Transverse colon (tissue), 4 donors: ENCODE measurements at regions not wholly inside any gene's neighbourhood (a gene's known extent, or its start where the extent isn't known, plus 50 kb on each side); places are given as distances from the start of the nearest gene placed in this dataset.

ENCODE experiments used
- DNase-seq: peaks from one replicate; pipeline ENCODE4 v3.0.0-alpha.2; 2019
- H3K27ac ChIP-seq, 4 donors: fragments of 200-600 bp; sonication (generic); 2 replicates each; pipeline ENCODE4 v1.5.1; 2016 to 2018; ENCODE audit warnings: inconsistent platforms in 4 of 4
- H3K27me3 ChIP-seq: fragments of 200-600 bp; sonication (generic); 2 replicates; pipeline ENCODE4 v1.5.1; 2017; ENCODE audit warnings: inconsistent platforms
- H3K36me3 ChIP-seq, 4 donors: fragments of 200-600 bp; sonication (generic); 2 replicates each; pipeline ENCODE4 v1.5.1; 2017 to 2019; ENCODE audit warnings: inconsistent platforms in 4 of 4
- H3K4me1 ChIP-seq, 4 donors: fragments of 200-600 bp; sonication (generic); 2 replicates each; pipeline ENCODE4 v1.5.1; 2017 to 2020; ENCODE audit warnings: inconsistent platforms in 4 of 4
- H3K4me3 ChIP-seq, 4 donors: fragments of 200-600 bp; sonication (generic); 1 replicate in 1 of 4; 2 replicates in 3 of 4; pipeline versions ENCODE4 v1.5.1 to v1.6.1; 2017 to 2019; ENCODE audit warnings: inconsistent platforms in 4 of 4
- H3K9me3 ChIP-seq, 2 donors: fragments of 200-600 bp; sonication (generic); 2 replicates each; pipeline ENCODE4 v1.5.1; 2017 to 2019; ENCODE audit warnings: inconsistent platforms in 2 of 2
- EP300 ChIP-seq: sonication (generic); formaldehyde crosslinking; IDR thresholded peaks from one replicate; pipeline ENCODE4 v1.6.1; 2017; ENCODE audit warnings: antibody characterized with exemption, low read depth
- POLR2A ChIP-seq: fragments of 450-650 bp; IDR thresholded peaks from one replicate; pipeline ENCODE4 v1.6.1; 2016; ENCODE audit warnings: antibody characterized with exemption, mild to moderate bottlenecking, moderate library complexity
- POLR2AphosphoS5 ChIP-seq, 3 donors: sonication (generic); formaldehyde crosslinking; IDR thresholded peaks; one replicate each; pipeline ENCODE4 v1.6.1; 2016; ENCODE audit warnings: antibody characterized with exemption in 3 of 3
- WGBS, 2 donors: methylation state at CpG; one replicate each; pipeline ENCODE4 v1.1.5; 2018; ENCODE audit warnings: low coverage in 1 of 2; 5-methylcytosine and 5-hydroxymethylcytosine counted together
- in situ Hi-C, 4 donors: fragments of 200-750 bp; cut with MboI; loops; one replicate each; pipeline versions ENCODE4 v1.15.0 to v1.15.1; 2017; ENCODE audit warnings: low sequenced_read_pairs in 3 of 4, low pct_ligation_motif_present in 1 of 4, low pct_unique_long_range_greater_than_20kb in 1 of 4
- intact Hi-C: fragments of 100-400 bp; cut with DNase I; formaldehyde crosslinking; loops from one replicate; pipeline ENCODE4 v1.15.1; 2023; ENCODE audit warnings: low total_unique reads
- TF ChIP-seq, protein P1 (sequence below), 5 experiments: fragments of 200-600 bp in 3 of 5; fragments of 450-650 bp in 2 of 5; sonication (generic) in 3 of 5; IDR thresholded peaks; 1 replicate in 2 of 5; 2 replicates in 3 of 5; pipeline ENCODE4 v1.5.1; 2016 to 2017; ENCODE audit warnings: antibody characterized with exemption in 5 of 5, inconsistent platforms in 3 of 5, mild to moderate bottlenecking in 2 of 5, moderate library complexity in 1 of 5

DNA sequence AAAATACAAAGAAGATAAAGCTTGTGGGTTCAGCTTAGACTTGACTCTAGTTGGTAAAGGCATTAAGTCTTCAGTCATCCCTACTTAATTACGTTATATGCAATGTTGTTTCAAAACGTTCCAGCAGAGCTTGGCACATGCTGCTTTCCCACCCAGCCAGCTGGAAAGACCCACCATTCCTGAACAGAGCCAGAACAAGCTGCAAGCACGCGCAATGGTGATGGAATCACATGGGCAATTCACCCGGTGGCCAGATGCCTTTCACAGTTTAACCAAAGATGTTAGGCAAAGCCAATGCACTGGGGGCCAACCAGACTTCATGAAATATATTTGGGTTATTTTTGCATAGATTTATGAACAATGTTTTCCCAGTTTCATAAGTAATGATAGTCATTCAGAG lies 123.4 kb upstream of the CDH20 start:
- Histone ChIP-seq H3K27me3 (no peaks in the 10 kb centered on the region), H3K36me3 (no peaks in the 10 kb centered on the region), H3K4me1 (no peaks in the 10 kb centered on the region), H3K4me3 (no peak overlapping the region), H3K27ac (no peak overlapping the region), H3K9me3 (no peaks in the 10 kb centered on the region)
- TF ChIP-seq, protein P1, sequence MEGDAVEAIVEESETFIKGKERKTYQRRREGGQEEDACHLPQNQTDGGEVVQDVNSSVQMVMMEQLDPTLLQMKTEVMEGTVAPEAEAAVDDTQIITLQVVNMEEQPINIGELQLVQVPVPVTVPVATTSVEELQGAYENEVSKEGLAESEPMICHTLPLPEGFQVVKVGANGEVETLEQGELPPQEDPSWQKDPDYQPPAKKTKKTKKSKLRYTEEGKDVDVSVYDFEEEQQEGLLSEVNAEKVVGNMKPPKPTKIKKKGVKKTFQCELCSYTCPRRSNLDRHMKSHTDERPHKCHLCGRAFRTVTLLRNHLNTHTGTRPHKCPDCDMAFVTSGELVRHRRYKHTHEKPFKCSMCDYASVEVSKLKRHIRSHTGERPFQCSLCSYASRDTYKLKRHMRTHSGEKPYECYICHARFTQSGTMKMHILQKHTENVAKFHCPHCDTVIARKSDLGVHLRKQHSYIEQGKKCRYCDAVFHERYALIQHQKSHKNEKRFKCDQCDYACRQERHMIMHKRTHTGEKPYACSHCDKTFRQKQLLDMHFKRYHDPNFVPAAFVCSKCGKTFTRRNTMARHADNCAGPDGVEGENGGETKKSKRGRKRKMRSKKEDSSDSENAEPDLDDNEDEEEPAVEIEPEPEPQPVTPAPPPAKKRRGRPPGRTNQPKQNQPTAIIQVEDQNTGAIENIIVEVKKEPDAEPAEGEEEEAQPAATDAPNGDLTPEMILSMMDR (IDR thresholded peaks at IDR 0.05), result no peak
- TF ChIP-seq POLR2AphosphoS5 (IDR thresholded peaks at IDR 0.05), result no peak
- TF ChIP-seq EP300, result no peak
- TF ChIP-seq POLR2A, result no peak
- no peak for DNase-seq
- in situ Hi-C loops, result no loop called here
- 68 to 69% methylated on average over 3 to 5 of the region's 5 CpGs for WGBS, 2 donors
- intact Hi-C loops, result no loop called here

DNA sequence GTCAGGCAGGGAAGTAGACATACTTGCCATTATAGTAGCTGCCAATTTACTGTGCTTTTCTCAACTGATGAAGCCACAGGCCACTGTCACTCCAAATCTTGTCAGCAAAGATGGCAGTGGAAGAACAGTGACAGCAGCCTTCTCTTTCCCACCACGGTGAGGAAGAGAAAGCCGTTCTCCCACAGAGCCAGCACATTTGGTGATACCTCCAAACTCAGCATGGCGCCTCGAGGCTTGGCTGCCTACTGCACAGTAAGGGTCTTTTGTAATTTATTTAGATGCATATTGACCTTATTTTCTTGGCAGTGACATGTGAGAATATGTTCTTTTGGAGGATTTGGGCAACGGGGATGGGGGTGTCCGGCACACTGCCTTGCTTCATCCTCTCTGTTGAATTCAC lies 117.2 kb upstream of the CDH20 start:
- WGBS, 2 donors, result 85% methylated on average over 6 of the region's 6 CpGs; no CpG with 5 or more reads in 1 of the 2 donors
- in situ Hi-C loops, result no loop called here

DNA sequence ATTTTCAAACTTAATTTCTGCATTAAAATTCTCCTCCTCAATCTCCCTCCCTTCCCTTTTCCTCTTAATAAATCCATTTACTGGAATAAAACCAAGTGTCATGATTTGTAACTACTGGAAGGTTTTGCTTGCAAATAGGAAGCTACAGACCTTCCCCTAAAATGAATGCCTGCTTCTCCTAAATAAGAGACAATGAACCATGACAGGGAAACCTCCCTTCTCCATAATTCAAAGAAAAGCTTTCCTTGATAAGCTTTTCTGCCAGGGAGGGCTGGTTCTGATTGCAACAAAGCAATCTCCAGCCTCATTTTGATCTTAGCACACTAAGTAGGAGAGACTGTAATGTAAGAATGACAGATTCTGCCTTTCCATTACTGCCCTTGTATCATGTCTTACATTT lies 111.0 kb upstream of the CDH20 start:
- H3K36me3 ChIP-seq, result no peaks in the 10 kb centered on the region

More for the DNA sequence above, 117.2 kb upstream of the CDH20 start:
- Histone ChIP-seq H3K4me3 (no peak overlapping the region), H3K4me1 (no peaks in the 10 kb centered on the region), H3K27ac (no peak overlapping the region), H3K9me3 (no peaks in the 10 kb centered on the region), H3K36me3 (no peaks in the 10 kb centered on the region), H3K27me3 (no peaks in the 10 kb centered on the region)
- no peak for TF ChIP-seq POLR2A
- TF ChIP-seq, protein P1 (IDR thresholded peaks at IDR 0.05), result no peak
- no peak for TF ChIP-seq POLR2AphosphoS5 (IDR thresholded peaks at IDR 0.05)
- TF ChIP-seq EP300, result no peak
- intact Hi-C loops, result no loop called here
- DNase-seq, result no peak

DNA sequence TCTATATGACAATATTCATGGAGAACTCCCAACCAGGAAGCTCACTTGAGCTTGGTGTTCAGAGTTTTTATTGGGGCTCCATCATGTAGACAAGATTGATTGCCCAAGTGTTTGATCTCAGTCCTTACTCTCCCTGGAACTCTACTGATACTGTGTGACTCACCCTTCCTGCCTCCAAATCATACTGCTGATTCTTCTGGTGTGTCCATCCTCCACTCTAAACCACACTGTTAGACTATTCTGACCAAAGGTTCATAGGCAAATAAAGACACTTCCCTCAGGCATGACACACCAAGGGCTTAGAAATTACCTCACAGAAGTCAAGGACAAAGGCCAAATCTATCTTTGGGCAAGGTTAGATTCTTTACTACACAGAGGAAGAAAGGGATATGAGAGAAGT lies 107.9 kb upstream of the CDH20 start:
- TF ChIP-seq POLR2AphosphoS5 (IDR thresholded peaks at IDR 0.05), result no peak
- no peak for TF ChIP-seq EP300
- TF ChIP-seq, protein P1 (IDR thresholded peaks at IDR 0.05), result no peak
- DNase-seq, result no peak
- H3K4me3 ChIP-seq, result no peak overlapping the region
- H3K27me3 ChIP-seq, result no peaks in the 10 kb centered on the region
- H3K27ac ChIP-seq, result no peak overlapping the region
- intact Hi-C loops, result no loop called here
- no peaks in the 10 kb centered on the region for H3K4me1 ChIP-seq
- in situ Hi-C loops, result no loop called here
- H3K36me3 ChIP-seq, result no peaks in the 10 kb centered on the region
- no peaks in the 10 kb centered on the region for H3K9me3 ChIP-seq

More for the DNA sequence above, 111.0 kb upstream of the CDH20 start:
- no peaks in the 10 kb centered on the region for H3K27me3 ChIP-seq
- no peak overlapping the region for H3K4me3 ChIP-seq
- no peaks in the 10 kb centered on the region for H3K4me1 ChIP-seq
- no peak for DNase-seq
- in situ Hi-C loops, result no loop called here
- TF ChIP-seq POLR2A (no peak), POLR2AphosphoS5 (IDR thresholded peaks at IDR 0.05) (no peak), EP300 (no peak)
- TF ChIP-seq, protein P1 (IDR thresholded peaks at IDR 0.05), result no peak
- H3K27ac ChIP-seq, result no peak overlapping the region
- H3K9me3 ChIP-seq, result no peaks in the 10 kb centered on the region
- intact Hi-C loops, result no loop called here
